LoVo (cell line): ENCODE measurements at regions not wholly inside any gene's neighbourhood (a gene's known extent, or its start where the extent isn't known, plus 50 kb on each side); places are given as distances from the start of the nearest gene placed in this dataset.
"Not testable (repeated sequence)": the region's sequence is repeated elsewhere in the genome, so short reads cannot be mapped to it uniquely, and the experiment has no call there.

Experiments used
- DNase-seq: peaks from one replicate; pipeline ENCODE4 v3.0.0-alpha.2; 2016; ENCODE audit warnings: low spot score

DNA sequence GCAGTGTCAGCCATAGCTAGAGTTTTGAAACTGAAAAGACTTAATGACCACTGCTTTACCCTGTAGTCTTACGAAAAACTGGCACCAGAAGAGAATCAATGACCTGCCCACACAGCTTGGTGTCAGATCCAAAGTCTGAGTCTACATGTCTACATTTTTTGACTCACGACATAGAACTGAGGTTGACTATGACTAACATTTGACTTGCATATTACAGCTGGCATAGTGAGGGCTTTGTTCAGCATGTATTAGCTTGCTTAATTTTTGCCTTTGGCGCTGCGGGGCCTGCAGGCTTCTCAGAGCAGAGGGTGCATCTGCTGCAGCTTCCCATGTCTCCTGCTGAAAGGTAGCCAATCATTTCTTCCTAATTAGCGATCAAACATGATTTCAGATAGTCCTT lies 167.0 kb downstream of the EBLN2 start:
- no peak for DNase-seq

DNA sequence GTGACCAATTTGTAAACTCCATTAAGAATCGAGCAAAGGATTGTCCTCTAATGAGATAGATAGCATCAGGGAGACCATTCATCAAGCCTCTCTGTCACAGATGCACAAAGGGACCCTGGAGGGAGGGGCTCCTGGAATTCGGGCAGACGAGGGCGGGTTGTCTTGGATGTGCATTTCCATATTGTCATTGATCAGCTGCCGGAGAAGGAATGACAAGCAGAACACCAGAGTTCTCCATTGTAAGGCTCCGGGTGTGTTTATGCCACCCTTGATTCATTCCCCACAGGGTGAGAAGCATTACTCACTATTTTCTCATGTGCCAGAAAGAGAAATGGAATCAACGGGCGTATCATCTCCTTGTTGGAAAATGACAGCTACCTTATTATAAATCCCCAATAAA lies 167.5 kb downstream of the EBLN2 start:
- DNase-seq: no peak

DNA sequence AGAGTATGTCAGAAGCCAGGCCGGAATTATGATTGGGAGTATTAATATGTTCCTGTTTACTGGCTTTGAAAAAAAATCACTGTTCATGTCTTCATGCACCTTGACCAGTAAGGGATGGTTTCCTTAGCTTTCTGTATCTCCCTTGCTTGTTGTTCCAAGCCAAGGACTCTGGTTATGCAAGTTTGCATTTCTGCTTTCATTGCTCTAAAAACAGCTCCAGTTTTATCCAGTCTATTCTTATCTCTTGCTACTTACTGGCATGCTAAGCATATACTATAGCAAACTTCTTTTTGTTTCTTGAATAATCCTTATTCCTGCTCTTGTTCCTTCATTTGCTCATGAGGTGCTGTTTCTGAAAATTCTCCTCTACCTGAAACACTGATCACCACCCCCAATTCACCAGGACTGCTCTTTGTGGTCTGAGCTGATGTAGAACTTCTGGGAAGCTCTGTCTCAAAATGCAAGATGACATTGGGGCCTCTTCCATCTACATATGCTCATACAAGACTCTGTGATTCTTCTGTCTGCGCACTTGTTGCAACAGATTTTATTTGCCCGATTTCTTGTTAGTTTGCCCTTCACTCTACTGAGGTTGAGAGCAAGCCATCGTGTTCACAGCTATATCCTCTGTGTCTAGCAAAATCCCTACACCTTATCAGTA lies 173.0 kb downstream of the EBLN2 start:
- DNase-seq: no peak

DNA sequence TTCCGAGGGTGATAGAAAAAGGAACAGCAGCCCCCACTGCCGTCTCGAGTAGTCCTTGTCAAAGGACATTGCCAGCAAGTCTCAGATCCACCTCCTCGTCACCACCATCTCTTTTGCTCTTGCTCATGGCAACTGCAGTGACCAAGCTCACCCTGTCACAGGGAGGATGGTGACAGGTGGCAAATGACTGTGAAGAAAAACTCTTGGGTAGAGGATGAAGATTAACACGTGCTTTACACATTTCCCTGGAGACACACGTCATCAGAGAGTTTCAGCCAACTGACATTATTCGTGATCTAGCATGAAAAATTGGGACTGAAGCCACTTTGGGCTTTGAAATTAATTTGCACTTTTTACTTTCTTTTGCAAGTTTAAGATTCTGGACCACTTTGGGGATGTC lies 174.3 kb downstream of the EBLN2 start:
- DNase-seq: no peak

DNA sequence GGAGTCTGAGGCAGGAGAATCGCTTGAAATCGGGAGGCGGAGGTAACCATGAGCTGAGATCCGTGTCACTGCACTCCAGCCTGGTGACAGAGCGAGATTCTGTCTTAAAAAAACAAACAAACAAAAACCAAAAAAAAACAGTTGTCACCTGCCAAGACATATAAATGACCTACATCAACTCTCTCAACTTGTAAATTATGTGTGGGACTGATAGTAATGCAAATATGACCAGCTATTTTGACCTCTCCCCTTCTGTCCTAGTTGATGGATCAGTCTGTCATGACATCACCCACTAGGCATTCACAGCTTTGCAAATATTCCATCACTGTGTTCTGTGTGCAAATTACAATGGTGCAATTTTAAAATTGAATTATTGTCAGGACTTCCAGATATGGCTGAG lies 175.4 kb downstream of the EBLN2 start:
- DNase-seq: no peak

DNA sequence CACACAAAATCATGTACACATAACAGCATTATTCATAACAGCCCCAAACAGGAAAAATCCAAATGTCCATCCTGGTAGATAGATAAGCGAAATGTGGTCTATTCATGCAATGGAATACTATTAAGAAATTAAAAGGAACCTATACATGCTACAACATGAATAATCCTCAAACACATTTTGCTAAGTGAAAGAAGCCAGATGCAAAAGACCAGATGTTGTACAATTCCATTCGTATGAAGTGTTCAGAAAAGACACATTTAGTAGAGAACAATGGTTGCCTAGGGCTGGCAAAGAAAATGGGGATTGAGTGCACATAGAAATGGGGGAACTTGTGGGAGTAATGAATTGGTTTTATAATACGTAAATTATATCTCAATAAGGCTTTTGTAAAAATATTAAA lies 182.3 kb downstream of the EBLN2 start:
- no peak for DNase-seq

DNA sequence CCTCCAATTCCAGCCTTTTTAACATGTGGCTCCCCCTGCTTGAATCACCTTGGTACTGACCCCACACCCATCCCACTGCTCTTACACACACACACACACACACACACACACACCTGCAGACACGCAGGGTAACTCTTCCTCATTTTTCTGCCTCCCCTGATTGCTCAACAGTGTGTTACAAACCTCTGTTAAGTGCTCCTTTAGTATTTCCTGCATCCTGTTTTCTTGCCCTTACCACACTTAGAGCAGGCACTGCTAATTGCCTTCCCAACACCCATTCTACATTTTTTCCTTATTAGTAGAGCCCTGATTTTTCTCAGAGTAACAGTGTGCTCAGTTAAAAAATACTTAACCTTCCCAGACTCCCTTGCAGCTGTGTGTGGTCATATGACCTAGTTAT lies 184.0 kb downstream of the EBLN2 start:
- DNase-seq: no peak

DNA sequence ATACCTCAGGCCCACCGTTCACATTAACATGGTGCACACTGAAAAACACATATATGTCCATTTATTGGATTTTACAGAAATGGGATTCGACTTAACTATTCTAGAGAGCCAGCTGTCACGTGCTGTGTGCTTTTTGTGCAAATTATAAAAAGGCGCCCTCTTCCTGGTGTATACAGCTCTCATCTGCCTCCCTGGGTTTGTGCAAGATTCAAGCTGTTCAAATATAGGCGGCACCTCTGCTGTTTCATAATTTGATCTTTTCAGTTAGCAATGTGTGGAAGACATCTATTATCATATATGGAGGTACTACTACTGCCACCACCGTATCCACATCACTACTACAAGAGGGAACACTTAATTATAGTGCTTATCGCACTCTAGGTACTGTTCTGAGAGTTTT lies 187.6 kb downstream of the EBLN2 start:
- no peak for DNase-seq

DNA sequence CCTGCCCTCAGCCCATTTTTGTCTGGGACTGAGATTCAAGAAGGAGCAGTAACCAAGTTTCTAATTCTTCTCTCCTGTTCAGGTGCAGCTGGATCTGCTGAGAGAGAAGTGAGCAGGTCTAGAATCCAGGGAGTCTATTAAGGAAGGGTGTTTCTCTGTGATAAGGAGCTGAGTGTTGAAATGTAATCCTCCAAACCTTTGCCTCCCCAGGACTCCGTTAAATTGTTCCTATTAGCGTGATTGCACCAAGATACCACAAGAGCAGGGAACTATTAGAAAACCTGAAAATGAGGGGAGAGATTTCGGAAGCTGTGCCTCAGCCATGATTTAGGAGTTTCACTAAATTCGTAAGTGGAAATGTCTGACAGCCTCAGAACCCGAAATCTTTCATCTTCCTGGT lies 192.6 kb downstream of the EBLN2 start:
- no peak for DNase-seq

DNA sequence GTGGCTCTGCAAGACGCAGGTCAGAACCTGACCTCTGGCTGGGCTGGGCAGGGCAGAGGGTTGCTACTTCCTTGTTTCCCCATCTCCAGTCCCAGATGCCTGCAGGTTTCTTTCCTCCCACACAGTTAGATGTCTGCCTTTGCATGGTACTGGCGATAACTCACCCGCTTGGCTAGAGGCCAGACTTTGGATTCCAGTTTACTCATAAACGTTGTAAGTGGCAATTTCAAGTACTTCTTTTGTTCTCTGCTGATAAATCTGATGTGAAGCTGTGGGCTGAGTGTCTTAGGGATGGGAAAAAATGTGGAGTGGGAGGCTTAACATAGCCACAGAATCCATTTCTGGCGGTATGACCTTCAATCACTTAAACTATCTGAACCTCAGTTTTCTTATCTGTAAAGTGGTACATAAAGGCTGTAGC lies 194.2 kb downstream of the EBLN2 start:
- DNase-seq: no peak

DNA sequence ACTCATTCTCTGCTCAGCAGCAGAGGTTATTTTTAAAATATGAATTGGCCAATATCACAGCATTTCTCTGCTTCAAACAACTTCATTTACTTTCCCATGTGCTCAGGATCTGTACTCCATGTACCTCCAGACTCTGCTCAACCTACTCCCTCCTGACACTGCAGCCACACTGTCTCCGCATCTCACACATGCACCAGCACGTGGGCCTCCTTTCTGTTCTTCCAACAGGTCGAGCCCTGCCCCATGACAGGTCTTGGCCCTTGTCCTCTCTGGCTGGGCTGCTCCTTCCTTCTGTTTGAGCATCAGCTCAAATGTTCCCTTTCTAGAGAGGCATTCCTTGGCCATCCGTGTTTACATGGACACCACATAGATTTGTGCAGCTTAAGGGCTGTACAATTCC lies 195.7 kb downstream of the EBLN2 start:
- DNase-seq: no peak

DNA sequence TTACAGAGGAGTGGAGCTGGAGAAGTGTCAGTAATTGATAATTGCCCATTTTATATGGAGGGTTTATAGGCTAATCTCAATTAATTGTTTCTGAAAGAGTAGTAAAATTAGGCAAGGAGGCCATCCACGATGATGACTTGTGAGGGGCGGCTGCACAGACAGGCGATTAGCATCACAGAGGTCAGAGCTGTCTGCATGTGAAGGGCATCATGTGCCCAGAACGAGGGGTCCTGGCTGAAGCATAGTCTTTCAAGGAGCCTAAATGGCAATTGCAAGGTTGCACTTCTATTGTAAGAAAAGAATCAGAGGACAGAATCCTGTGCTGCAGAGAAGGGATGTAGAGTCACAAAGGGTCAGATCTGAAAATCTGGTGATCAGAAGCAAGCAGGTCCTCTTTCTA lies 196.6 kb downstream of the EBLN2 start:
- DNase-seq: no peak

DNA sequence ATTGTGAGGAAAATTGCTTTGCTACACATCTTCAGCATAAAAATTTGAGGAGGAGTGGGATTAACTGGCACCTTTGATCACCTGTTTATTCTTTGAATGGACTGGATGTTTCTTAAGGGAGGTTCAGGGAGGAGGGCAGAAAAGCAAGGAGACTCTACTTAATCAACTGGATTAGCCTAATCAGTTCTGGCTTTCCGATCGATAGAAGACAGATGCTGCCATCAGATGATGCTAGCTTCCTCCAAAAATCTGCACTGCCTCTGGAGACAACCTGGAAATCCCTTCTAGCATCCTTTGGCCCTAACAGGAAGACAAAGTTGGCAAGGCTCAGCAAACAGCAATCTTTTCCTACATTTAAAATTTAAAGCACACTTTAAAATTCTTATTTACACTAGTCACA lies 197.8 kb downstream of the EBLN2 start:
- DNase-seq: no peak

DNA sequence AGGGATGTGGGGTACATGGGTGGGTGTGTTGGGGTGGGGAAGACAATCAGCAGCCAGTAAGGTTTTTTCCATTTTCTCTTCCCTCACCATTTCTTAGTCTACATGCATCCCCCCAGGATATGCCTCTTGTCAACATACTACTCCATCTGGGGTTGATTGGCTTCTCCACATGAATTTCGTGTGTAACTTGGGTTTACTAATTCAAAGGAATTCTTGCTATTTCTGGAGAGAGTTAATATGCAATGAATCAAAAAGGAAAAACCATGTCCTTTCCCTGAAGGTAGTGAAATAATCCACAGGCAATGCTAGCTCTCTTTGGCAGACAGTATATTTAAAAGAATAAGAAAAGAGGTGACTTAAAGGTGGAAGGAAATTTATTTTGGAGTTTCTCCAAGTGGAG lies 198.4 kb downstream of the EBLN2 start:
- DNase-seq: no peak

DNA sequence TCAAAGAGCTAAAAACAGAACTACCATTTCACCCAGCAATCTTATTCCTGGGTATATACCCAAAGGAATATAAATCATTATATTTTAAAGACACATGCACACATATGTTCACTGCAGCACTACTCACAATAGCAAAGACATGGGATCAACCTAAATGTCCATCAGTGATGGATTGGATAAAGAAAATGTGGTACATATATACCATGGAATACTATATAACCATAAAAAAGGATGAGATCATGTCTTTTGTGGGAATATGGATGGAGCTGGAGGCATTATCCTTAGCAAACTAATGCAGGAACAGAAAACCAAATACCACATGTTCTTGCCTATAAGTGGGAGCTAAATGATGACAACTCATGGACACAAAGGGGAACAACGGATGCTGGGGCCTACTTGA lies 205.1 kb downstream of the EBLN2 start:
- DNase-seq: not testable (repeated sequence)

DNA sequence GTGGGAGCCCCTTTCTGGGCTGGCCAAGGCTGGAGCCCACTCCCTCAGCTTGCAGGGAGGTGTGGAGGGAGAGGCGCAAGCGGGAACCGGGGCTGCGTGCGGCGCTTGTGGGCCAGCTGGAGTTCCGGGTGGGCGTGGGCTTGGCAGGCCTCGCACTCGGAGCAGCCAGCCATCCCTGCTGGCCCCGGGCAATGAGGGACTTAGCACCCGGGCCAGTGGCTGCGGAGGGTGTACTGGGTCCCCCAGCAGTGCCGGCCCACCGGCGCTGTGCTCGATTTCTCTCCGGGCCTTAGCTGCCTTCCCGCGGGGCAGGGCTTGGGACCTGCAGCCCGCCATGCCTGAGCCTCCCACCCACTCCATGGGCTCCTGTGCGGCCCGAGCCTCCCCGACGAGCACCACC lies 207.7 kb downstream of the EBLN2 start:
- not testable (repeated sequence) for DNase-seq

DNA sequence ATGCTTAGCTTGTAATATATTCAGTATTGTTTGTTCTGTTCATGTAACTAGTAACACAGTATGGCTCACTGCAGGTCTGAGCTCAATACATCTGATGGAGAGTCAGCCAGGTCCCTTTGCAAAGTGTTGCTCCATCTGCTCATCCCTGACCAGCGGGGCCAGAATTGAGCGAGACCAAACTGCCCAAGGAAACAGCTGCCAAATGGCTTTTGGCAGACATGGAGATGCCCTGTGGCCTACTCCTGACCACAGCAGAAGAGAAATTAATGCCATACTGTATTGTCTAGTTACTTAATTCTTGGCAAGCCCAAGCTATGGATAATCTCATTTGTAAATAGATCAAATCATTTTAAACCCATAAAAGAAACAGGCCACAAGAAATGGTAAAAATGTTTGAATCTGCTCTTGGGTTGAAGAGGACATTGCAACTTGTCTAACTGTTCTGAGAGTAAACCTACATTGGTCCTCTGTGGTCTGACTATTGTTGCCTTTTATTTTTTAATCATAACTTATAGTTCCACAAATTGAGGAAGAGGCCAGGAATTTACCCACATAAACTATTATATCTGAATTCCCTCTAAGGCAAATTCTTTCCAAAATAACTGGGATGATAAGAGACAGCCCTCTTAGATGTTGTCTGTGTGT lies 209.5 kb downstream of the EBLN2 start:
- DNase-seq: no peak

DNA sequence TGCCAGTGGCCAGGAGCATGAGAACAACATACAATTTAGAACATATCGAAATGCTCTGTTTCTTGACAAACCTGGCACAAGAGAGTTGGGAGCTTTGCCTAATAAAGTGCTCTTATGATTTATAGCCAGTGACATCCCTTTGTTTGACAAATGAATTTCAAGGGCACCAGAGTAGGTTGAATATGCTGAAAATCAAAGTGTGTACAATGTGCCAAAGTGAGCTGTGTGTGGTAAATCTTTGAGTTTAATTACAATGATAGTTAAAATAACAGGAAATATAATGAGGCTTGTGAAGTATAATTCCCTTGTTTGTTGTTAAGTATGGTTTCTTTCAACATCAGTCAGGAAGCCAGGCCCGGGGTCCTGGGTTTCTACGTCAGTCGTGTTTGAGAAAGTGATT lies 211.9 kb downstream of the EBLN2 start:
- no peak for DNase-seq

DNA sequence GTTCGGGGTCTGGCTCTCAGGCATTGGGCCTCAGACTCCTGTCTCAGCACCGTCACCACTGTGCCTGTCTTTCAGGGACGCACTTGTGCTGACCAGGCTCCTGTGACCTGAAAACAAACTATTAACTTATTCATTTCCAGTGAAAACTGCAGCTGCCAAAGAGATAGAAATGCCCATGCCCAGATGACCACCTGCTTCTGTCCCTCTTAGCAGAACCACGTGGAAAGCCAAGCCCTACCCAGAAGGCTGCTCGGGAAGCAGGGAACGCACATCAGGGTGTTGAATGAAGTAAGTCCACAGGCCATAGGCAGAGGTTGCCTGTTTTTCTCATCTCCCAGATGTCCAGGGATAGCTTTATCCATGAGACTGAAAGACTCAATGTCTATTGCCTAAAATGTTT lies 219.3 kb downstream of the EBLN2 start:
- DNase-seq: no peak

DNA sequence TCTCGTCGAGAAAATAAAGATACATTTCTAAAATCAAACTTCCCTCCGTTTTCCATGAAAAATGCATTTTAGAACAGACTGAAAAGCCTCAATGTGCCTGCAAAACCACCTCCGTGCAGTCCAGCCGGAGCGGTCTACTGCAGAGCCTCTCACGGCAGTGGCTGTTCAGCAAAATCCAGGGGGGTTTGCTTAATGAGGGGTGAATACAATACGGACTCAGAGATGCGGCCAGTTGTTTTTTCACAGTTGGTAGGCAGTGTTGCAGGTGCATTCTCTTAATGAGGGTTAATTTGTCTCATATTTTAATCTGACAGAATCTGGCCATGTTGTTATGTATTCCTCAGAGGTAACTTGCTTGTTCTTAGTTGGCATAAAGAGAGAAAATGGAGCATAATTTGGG lies 223.0 kb downstream of the EBLN2 start:
- no peak for DNase-seq

DNA sequence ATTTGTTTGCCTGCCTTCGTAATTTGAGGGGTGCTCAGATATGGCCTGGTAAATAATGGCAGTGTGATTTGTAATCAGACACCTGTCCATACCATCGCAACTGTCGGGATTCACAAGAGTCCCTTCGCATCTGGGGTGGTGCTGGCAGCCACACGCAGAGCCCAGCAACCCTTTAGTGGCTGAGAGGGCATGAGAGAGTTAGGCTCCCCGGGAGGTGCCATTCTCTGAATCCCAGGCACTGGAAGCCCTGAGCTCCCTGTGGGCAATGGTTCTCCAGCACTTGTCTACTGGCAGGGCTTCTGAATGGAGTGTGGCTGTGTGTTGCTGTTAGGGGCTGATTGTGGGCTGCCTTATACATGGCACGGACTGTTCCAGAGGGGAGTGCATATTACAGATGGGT lies 230.1 kb downstream of the EBLN2 start:
- DNase-seq: no peak

DNA sequence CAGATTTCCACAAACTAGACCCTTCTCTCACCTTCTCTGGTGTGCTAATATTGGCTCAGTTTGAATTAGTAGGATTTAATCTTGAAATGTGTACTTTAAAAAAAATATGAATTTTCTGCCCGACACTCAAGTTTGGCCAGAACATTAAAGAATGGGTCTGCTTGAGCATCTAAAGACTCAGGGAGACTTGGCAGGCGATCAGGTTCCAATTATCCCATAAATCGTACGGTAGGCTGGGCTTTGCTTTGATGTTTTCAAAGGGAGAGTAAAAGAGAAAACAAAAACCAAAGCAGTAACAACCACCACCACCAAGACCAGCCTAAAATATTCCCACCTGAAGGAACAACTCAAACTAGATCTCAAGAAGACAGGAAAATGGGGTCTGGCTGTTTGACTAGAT lies 230.8 kb downstream of the EBLN2 start:
- no peak for DNase-seq

DNA sequence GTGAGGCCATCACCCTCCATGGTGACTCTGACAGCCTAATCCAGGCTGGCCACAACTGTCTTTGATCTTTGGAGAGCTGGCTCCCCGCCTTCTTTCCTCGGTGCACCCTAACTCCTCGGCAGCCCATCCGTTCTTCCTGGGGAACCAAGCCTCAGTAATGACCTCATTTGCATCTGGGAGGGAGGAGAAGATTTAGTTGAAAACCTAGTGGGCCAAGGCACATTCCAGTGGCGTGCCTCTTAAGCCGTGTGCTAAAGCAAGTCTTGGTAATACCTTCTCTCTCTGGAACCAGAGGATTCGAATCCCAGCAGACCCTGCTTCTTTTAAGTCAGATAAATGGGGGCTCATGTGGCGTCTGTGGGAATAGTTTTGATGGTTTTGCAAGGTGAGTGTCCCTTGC lies 233.1 kb downstream of the EBLN2 start:
- DNase-seq: no peak

DNA sequence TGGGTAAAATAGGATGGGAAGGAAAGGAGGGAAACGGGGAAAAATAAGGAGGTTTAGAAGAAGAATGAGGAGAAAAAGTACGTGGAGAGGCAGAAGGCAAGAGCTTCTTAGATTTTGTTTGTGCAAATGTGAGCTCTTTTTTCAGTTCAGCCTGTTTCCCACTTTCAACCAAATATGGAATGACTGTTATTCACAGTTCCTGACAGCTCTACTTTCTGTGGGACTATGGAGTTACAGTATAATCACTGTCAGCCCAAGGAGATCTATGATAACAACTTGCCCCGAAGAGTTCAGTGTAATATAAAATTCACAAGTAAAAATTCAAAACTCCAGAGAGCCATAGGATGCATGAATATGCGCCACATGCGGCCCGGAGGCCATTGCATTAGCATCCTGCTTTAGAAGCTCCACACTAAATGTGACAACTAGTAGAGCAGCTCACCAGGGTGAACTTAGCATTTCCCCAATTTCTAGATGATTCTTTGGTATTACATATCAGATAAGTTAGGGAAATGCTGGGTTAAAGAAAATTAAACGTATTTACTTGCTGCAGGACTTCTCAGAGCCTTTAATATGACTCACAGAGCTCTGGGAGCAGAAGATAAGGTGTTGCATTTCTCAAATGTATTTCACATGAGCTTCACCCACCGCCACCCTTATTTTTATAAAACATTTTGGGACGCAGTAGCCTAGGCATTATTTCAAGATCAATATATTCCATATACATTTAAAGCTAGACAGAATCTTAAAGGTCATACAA lies 234.6 kb downstream of the EBLN2 start:
- no peak for DNase-seq
